Keratinocyte (primary cell): ENCODE measurements at regions not wholly inside any gene's neighbourhood (a gene's known extent, or its start where the extent isn't known, plus 50 kb on each side); places are given as distances from the start of the nearest gene placed in this dataset.

ENCODE experiments used
- EZH2 ChIP-seq: IDR thresholded peaks from one replicate; pipeline ENCODE4 v1.6.1; 2012; ENCODE audit warnings: inconsistent platforms, mild to moderate bottlenecking, low read length, moderate library complexity
- TF ChIP-seq, protein P1 (sequence below), 3 experiments: IDR thresholded peaks in 1 of 3; conservative IDR thresholded peaks in 1 of 3; optimal IDR thresholded peaks in 1 of 3; 2 replicates in 2 of 3; 3 replicates in 1 of 3; pipeline versions ENCODE3 to v1.5.1; 2011; ENCODE audit warnings: low read length in 3 of 3, mild to moderate bottlenecking in 3 of 3, moderate library complexity in 2 of 3, control low read depth in 1 of 3, inconsistent platforms in 1 of 3; ENCODE audit not compliant: insufficient read depth in 2 of 3; ENCODE audit errors: extremely low read depth in 1 of 3

DNA sequence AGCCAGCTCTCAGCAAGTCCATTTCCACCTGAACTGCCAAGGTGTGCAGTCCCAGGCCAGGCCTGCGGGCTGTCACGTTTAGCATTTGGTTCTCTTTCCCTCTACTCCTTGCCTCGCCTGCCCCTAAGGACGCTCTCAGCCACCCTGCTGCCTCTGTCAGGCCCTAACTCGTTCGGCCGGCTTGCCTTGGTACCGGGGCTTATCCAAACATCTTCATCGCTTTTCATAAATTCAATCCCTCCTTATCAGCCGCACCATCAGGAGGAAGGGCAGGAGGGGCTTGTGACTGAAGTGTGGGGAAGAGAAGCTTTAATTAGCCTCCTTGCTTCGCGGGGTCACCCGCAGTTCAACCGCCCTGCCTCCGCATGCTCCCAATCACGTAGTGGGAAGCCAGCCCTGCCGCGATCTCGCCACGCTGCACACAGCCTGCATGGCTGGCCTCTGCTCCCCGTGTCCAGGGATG lies 231.1 kb downstream of the SOX9 start:
- TF ChIP-seq, protein P1, sequence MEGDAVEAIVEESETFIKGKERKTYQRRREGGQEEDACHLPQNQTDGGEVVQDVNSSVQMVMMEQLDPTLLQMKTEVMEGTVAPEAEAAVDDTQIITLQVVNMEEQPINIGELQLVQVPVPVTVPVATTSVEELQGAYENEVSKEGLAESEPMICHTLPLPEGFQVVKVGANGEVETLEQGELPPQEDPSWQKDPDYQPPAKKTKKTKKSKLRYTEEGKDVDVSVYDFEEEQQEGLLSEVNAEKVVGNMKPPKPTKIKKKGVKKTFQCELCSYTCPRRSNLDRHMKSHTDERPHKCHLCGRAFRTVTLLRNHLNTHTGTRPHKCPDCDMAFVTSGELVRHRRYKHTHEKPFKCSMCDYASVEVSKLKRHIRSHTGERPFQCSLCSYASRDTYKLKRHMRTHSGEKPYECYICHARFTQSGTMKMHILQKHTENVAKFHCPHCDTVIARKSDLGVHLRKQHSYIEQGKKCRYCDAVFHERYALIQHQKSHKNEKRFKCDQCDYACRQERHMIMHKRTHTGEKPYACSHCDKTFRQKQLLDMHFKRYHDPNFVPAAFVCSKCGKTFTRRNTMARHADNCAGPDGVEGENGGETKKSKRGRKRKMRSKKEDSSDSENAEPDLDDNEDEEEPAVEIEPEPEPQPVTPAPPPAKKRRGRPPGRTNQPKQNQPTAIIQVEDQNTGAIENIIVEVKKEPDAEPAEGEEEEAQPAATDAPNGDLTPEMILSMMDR (optimal IDR thresholded peaks at IDR 0.05 in 1 of 3, IDR thresholded peaks at IDR 0.05 in 1 of 3, conservative IDR thresholded peaks at IDR 0.05 in 1 of 3; ENCODE audit: extremely low read depth in 1 of 3, insufficient read depth in 2 of 3, low read length in 3 of 3) = peak in 1 of 3 experiments; percentile 7
- no peak for TF ChIP-seq EZH2
